GM23338 (cell line): ENCODE measurements at regions not wholly inside any gene's neighbourhood (a gene's known extent, or its start where the extent isn't known, plus 50 kb on each side); places are given as distances from the start of the nearest gene placed in this dataset.
A peak's percentile ranks its signal among the peaks of the same experiment; 100 is the strongest.

Experiments used
- ATAC-seq: fragments of 200-7000 bp; cut with Tn5 transposase; 3 replicates; pipeline ENCODE4 v1.9.1; 2020
- DNase-seq: peaks from one replicate; pipeline ENCODE4 v3.0.0-alpha.2; 2015; ENCODE audit warnings: low spot score
- H2AFZ ChIP-seq: fragments of 200-600 bp; sonication (generic); 2 replicates; pipeline ENCODE4 v1.8.0; 2016; ENCODE audit warnings: antibody characterized with exemption, mild to moderate bottlenecking, moderate library complexity
- H3F3A ChIP-seq: fragments of 200-600 bp; sonication (generic); replicated peaks from 2 replicates; pipeline ENCODE4 v1.8.0; 2017; ENCODE audit warnings: antibody characterized with exemption, mixed run types, low read depth
- H3K27ac ChIP-seq: fragments of 200-600 bp; sonication (generic); 2 replicates; pipeline ENCODE4 v1.6.1; 2016; ENCODE audit warnings: low read depth
- H3K27me3 ChIP-seq: fragments of 200-600 bp; sonication (generic); 2 replicates; pipeline ENCODE4 v1.8.0; 2016; ENCODE audit warnings: mild to moderate bottlenecking, mixed run types, moderate library complexity; ENCODE audit not compliant: insufficient read depth
- H3K36me3 ChIP-seq: fragments of 200-600 bp; sonication (generic); 2 replicates; pipeline ENCODE4 v1.8.0; 2016; ENCODE audit warnings: mild to moderate bottlenecking; ENCODE audit not compliant: insufficient read depth
- H3K4me1 ChIP-seq: fragments of 200-600 bp; sonication (generic); 2 replicates; pipeline ENCODE4 v1.8.0; 2016; ENCODE audit warnings: mild to moderate bottlenecking, moderate library complexity; ENCODE audit not compliant: insufficient read depth
- H3K4me2 ChIP-seq: fragments of 200-600 bp; sonication (generic); 2 replicates; pipeline ENCODE4 v1.7.1; 2017; ENCODE audit warnings: mixed run types
- H3K4me3 ChIP-seq: fragments of 200-600 bp; sonication (generic); 2 replicates; pipeline ENCODE4 v1.6.1; 2016; ENCODE audit warnings: mixed run types
- H3K79me2 ChIP-seq: fragments of 200-600 bp; sonication (generic); replicated peaks from 2 replicates; pipeline ENCODE4 v1.8.0; 2017; ENCODE audit warnings: mild to moderate bottlenecking; ENCODE audit not compliant: insufficient read depth
- H3K9me2 ChIP-seq: fragments of 200-600 bp; sonication (generic); 2 replicates; pipeline ENCODE4 v1.8.0; 2017; ENCODE audit not compliant: insufficient read depth
- H4K20me1 ChIP-seq: fragments of 200-600 bp; sonication (generic); replicated peaks from 2 replicates; pipeline ENCODE4 v1.8.0; 2017; ENCODE audit warnings: mild to moderate bottlenecking; ENCODE audit not compliant: insufficient read depth
- H3K27ac Mint-ChIP-seq: 2 replicates; pipeline ENCODE4 v1.8.0; 2020; ENCODE audit warnings: inconsistent platforms, mild to moderate bottlenecking, moderate library complexity, mixed read lengths
- H3K27me3 Mint-ChIP-seq: 3 replicates; pipeline ENCODE4 v1.8.0; 2022; ENCODE audit warnings: low read depth, mild to moderate bottlenecking, moderate library complexity, mixed read lengths, inconsistent platforms; ENCODE audit not compliant: insufficient read depth, poor library complexity
- H3K36me3 Mint-ChIP-seq: 3 replicates; pipeline ENCODE4 v1.8.0; 2021; ENCODE audit warnings: low read depth, mild to moderate bottlenecking, inconsistent platforms, moderate library complexity, mixed read lengths
- H3K4me1 Mint-ChIP-seq: 3 replicates; pipeline ENCODE4 v1.8.0; 2020; ENCODE audit warnings: mild to moderate bottlenecking, inconsistent platforms, mixed read lengths
- H3K4me3 Mint-ChIP-seq: 3 replicates; pipeline ENCODE4 v1.8.0; 2021; ENCODE audit warnings: moderate library complexity, mild to moderate bottlenecking, inconsistent platforms, mixed read lengths
- H3K9me3 Mint-ChIP-seq: 3 replicates; pipeline ENCODE4 v1.8.0; 2020; ENCODE audit warnings: moderate library complexity, mild to moderate bottlenecking, inconsistent platforms, mixed read lengths
- CTCF ChIP-seq, 2 experiments: fragments of 200-600 bp in 1 of 2; sonication (generic) in 1 of 2; conservative IDR thresholded peaks; 2 replicates each; pipeline versions ENCODE4 v1.5.1 to v1.6.1; 2016 to 2017; ENCODE audit warnings: antibody characterized with exemption in 2 of 2, low read depth in 2 of 2, mild to moderate bottlenecking in 2 of 2, moderate library complexity in 1 of 2
- EZH2 ChIP-seq: fragments of 200-600 bp; sonication (generic); IDR thresholded peaks from one replicate; pipeline ENCODE4 v1.8.0; 2017; ENCODE audit warnings: antibody characterized with exemption, mild to moderate bottlenecking, low read depth; ENCODE audit not compliant: unreplicated experiment
- EZH2phosphoT487 ChIP-seq: fragments of 200-600 bp; sonication (generic); IDR thresholded peaks from one replicate; pipeline ENCODE4 v1.8.1; 2018; ENCODE audit warnings: antibody characterized with exemption; ENCODE audit not compliant: unreplicated experiment
- NANOG ChIP-seq: IDR thresholded peaks from 2 replicates; pipeline ENCODE4 v1.6.1; 2016; ENCODE audit warnings: antibody characterized with exemption, borderline replicate concordance
- STAT1 ChIP-seq: IDR thresholded peaks from one replicate; pipeline ENCODE4 v1.6.1; 2016; ENCODE audit warnings: antibody characterized with exemption; ENCODE audit not compliant: unreplicated experiment
- ZNF114 ChIP-seq: fragments of 250-450 bp; sonication (Bioruptor Pico); IDR thresholded peaks from 2 replicates; pipeline ENCODE4 v1.5.0; 2020; ENCODE audit warnings: mild to moderate bottlenecking, moderate library complexity
- ZNF462 ChIP-seq: fragments of 250-450 bp; sonication (Bioruptor Pico); IDR thresholded peaks from 2 replicates; pipeline ENCODE4 v1.5.0; 2020; ENCODE audit warnings: mild to moderate bottlenecking, moderate library complexity

- Histone ChIP-seq H3K36me3 (no peaks in the 10 kb centered on the region), H3K9me2 (peaks cover 24% of the 10 kb centered on the region), H4K20me1 (no peaks in the 10 kb centered on the region), H3K27me3 (no peaks in the 10 kb centered on the region), H3F3A (no peaks in the 10 kb centered on the region), H3K27ac (no peak overlapping the region), H3K4me2 (no peak overlapping the region), H3K4me3 (no peak overlapping the region), H2AFZ (peak overlapping the region; percentile 83), H3K4me1 (peaks cover 5% of the 10 kb centered on the region), H3K79me2 (no peaks in the 10 kb centered on the region)
- no peak overlapping the region for H3K27ac Mint-ChIP-seq
- 0 out of 3 replicates have a peak, but pooled peaks cover 3% of the 10 kb centered on the region for H3K36me3 Mint-ChIP-seq
- peaks cover 3% of the 10 kb centered on the region; the same call in 2 of the 3 replicates for H3K9me3 Mint-ChIP-seq
- DNase-seq (no peak), ATAC-seq (no peak)
- H3K4me1 Mint-ChIP-seq = peaks cover 10% of the 10 kb centered on the region; the same call in 2 of the 3 replicates
- peaks cover 5% of the 10 kb centered on the region for H3K27me3 Mint-ChIP-seq
- H3K4me3 Mint-ChIP-seq = no peak overlapping the region
- TF ChIP-seq CTCF (conservative IDR thresholded peaks at IDR 0.05; ENCODE audit: low read depth in 2 of 2) = no peak
- no peak for TF ChIP-seq ZNF114 (CRISPR knock-in tag)
- TF ChIP-seq EZH2 = no peak
- TF ChIP-seq ZNF462 = no peak
- no peak for TF ChIP-seq EZH2phosphoT487
- TF ChIP-seq NANOG = no peak
- TF ChIP-seq STAT1 = no peak
Observed at GRCh38 chr4:26047795-26048194, 133.8 kb downstream of the SMIM20 start.
